SK-N-SH (cell line): ENCODE measurements at regions not wholly inside any gene's neighbourhood (a gene's known extent, or its start where the extent isn't known, plus 50 kb on each side); places are given as distances from the start of the nearest gene placed in this dataset.

ENCODE experiments used
- CTCF ChIA-PET: fragments of 300-600, 350-600 bp; formaldehyde crosslinking; extraction: SDS; loops from one replicate; lab custom pipeline; 2021; lab: Yijun Ruan, JAX
- POLR2A ChIA-PET: fragments of 350-600 bp; sonication (Branson Sonifier 250); formaldehyde crosslinking; extraction: SDS; loops from one replicate; lab custom pipeline; 2020; ENCODE audit warnings: antibody characterized with exemption, inconsistent platforms; lab: Yijun Ruan, JAX
- DNase-seq: peaks from one replicate; pipeline ENCODE4 v3.0.0; 2012
- H2AFZ ChIP-seq: fragments of 200-600 bp; sonication (generic); 2 replicates; pipeline ENCODE4 v1.8.1; 2016; ENCODE audit warnings: antibody characterized with exemption, mild to moderate bottlenecking, low read depth
- H3F3A ChIP-seq: fragments of 200-600 bp; sonication (generic); replicated peaks from 2 replicates; pipeline ENCODE3; 2016; ENCODE audit warnings: antibody characterized with exemption, mild to moderate bottlenecking; ENCODE audit not compliant: insufficient read depth
- H3K27ac ChIP-seq, 2 experiments: fragments of 200-500 bp in 1 of 2; fragments of 200-600 bp in 1 of 2; sonication (Bioruptor generic) in 1 of 2; sonication (generic), shearing (Covaris generic) in 1 of 2; 2 replicates each; pipeline versions ENCODE4 v1.5.1 to v1.6.1; 2014 to 2016; ENCODE audit warnings: low read depth in 2 of 2, inconsistent platforms in 1 of 2, low read length in 1 of 2, mild to moderate bottlenecking in 1 of 2, mixed read lengths in 1 of 2
- H3K27me3 ChIP-seq: fragments of 200-600 bp; sonication (generic), shearing (Covaris generic); 2 replicates; pipeline ENCODE4 v1.6.1; 2016; ENCODE audit warnings: mixed run types; ENCODE audit not compliant: insufficient read depth
- H3K36me3 ChIP-seq, 2 experiments: fragments of 200-500 bp in 1 of 2; fragments of 200-600 bp in 1 of 2; sonication (Bioruptor generic) in 1 of 2; sonication (generic) in 1 of 2; replicated peaks in 1 of 2; 2 replicates each; pipeline versions ENCODE3 to v1.5.1; 2014 to 2016; ENCODE audit warnings: low read length in 1 of 2, mild to moderate bottlenecking in 1 of 2; ENCODE audit not compliant: insufficient read depth in 2 of 2, control insufficient read depth in 1 of 2
- H3K4me1 ChIP-seq, 2 experiments: fragments of 200-500 bp in 1 of 2; fragments of 200-600 bp in 1 of 2; sonication (Bioruptor generic) in 1 of 2; sonication (generic), shearing (Covaris generic) in 1 of 2; 2 replicates each; pipeline versions ENCODE4 v1.5.1 to v1.6.1; 2014 to 2016; ENCODE audit warnings: low read depth in 1 of 2, low read length in 1 of 2, mixed run types in 1 of 2; ENCODE audit not compliant: insufficient read depth in 2 of 2, control insufficient read depth in 1 of 2
- H3K4me2 ChIP-seq: fragments of 200-600 bp; sonication (generic), shearing (Covaris generic); 2 replicates; pipeline ENCODE4 v1.6.1; 2017; ENCODE audit warnings: mixed run types
- H3K4me3 ChIP-seq, 2 experiments: fragments of 200-500 bp in 1 of 2; fragments of 200-600 bp in 1 of 2; sonication (Bioruptor generic) in 1 of 2; sonication (generic), shearing (Covaris generic) in 1 of 2; 2 replicates each; pipeline versions ENCODE4 v1.5.1 to v1.8.1; 2014 to 2016; ENCODE audit warnings: low read depth in 2 of 2, inconsistent platforms in 1 of 2, low read length in 1 of 2, mild to moderate bottlenecking in 1 of 2, mixed read lengths in 1 of 2, moderate library complexity in 1 of 2
- H3K79me2 ChIP-seq: fragments of 200-600 bp; sonication (generic); 2 replicates; pipeline ENCODE4 v1.8.1; 2017; ENCODE audit warnings: mild to moderate bottlenecking; ENCODE audit not compliant: insufficient read depth
- H3K9ac ChIP-seq: fragments of 200-600 bp; sonication (generic); 2 replicates; pipeline ENCODE4 v1.6.1; 2017; ENCODE audit warnings: mixed run types
- H3K9me2 ChIP-seq: fragments of 200-600 bp; sonication (generic); 2 replicates; pipeline ENCODE4 v1.6.1; 2017; ENCODE audit warnings: mixed run types
- H3K9me3 ChIP-seq: fragments of 200-600 bp; sonication (generic); 2 replicates; pipeline ENCODE4 v1.6.1; 2017; ENCODE audit warnings: mixed run types, mild to moderate bottlenecking, moderate library complexity
- H4K20me1 ChIP-seq: fragments of 200-600 bp; sonication (generic); 2 replicates; pipeline ENCODE4 v1.6.1; 2017; ENCODE audit warnings: mild to moderate bottlenecking, mixed run types; ENCODE audit not compliant: insufficient read depth
- CHD2 ChIP-seq: fragments of 150-350 bp; IDR thresholded peaks from 2 replicates; pipeline ENCODE4 v1.6.1; 2018; ENCODE audit warnings: low read length; ENCODE audit not compliant: partially characterized antibody
- CTCF ChIP-seq: fragments of 200-600 bp; sonication (generic); IDR thresholded peaks from 2 replicates; pipeline ENCODE4 v1.6.1; 2017; ENCODE audit warnings: antibody characterized with exemption, mild to moderate bottlenecking, moderate library complexity
- EZH2phosphoT487 ChIP-seq: fragments of 200-600 bp; sonication (generic); IDR thresholded peaks from 2 replicates; pipeline ENCODE4 v1.6.1; 2017; ENCODE audit warnings: low read depth, mixed run types, mild to moderate bottlenecking, antibody characterized with exemption, moderate library complexity, borderline replicate concordance
- FOSL2 ChIP-seq: IDR thresholded peaks from 2 replicates; pipeline ENCODE4 v1.4.0; 2012; ENCODE audit warnings: low read depth, mild to moderate bottlenecking, moderate library complexity, borderline replicate concordance
- FOXJ3 ChIP-seq: sonication (generic); formaldehyde crosslinking; IDR thresholded peaks from 2 replicates; pipeline ENCODE4 v1.5.1; 2020; ENCODE audit warnings: mild to moderate bottlenecking, missing genetic modification reagents
- FOXM1 ChIP-seq: IDR thresholded peaks from 2 replicates; pipeline ENCODE4 v1.4.0; 2012; ENCODE audit warnings: low read depth, mild to moderate bottlenecking
- JUND ChIP-seq: IDR thresholded peaks from 2 replicates; pipeline ENCODE4 v1.4.0; 2012
- MAX ChIP-seq: IDR thresholded peaks from 2 replicates; pipeline ENCODE4 v1.4.0; 2012; ENCODE audit warnings: low read depth
- NRF1 ChIP-seq: IDR thresholded peaks from 2 replicates; pipeline ENCODE4 v1.6.1; 2012; ENCODE audit warnings: low read depth, mild to moderate bottlenecking, low read length
- PBX3 ChIP-seq: IDR thresholded peaks from 2 replicates; pipeline ENCODE4; 2012
- POLR2AphosphoS5 ChIP-seq: IDR thresholded peaks from 2 replicates; pipeline ENCODE4 v1.6.1; 2012; ENCODE audit warnings: low read depth, low read length
- RCOR1 ChIP-seq: fragments of 150-350 bp; IDR thresholded peaks from 2 replicates; pipeline ENCODE4 v1.6.1; 2017; ENCODE audit warnings: antibody characterized with exemption, low read length
- REST ChIP-seq: IDR thresholded peaks from 2 replicates; pipeline ENCODE4 v1.6.1; 2012; ENCODE audit warnings: mild to moderate bottlenecking, low read depth, low read length, moderate library complexity
- RXRA ChIP-seq: IDR thresholded peaks from 2 replicates; pipeline ENCODE4 v1.4.0; 2012; ENCODE audit warnings: low read depth, mild to moderate bottlenecking, borderline replicate concordance
- SMC3 ChIP-seq: IDR thresholded peaks from 2 replicates; pipeline ENCODE4 v1.6.1; 2012; ENCODE audit warnings: low read depth, low read length, improper control_type of control experiment
- TAF1 ChIP-seq: IDR thresholded peaks from 2 replicates; pipeline ENCODE4 v1.6.1; 2012; ENCODE audit warnings: low read depth, mild to moderate bottlenecking, low read length, moderate library complexity, borderline replicate concordance
- TCF12 ChIP-seq: IDR thresholded peaks from 2 replicates; pipeline ENCODE4 v1.4.0; 2012
- TEAD4 ChIP-seq: IDR thresholded peaks from 2 replicates; pipeline ENCODE4 v1.4.0; 2012; ENCODE audit warnings: mild to moderate bottlenecking, borderline replicate concordance; ENCODE audit not compliant: insufficient read depth
- USF2 ChIP-seq: fragments of 150-350 bp; IDR thresholded peaks from 2 replicates; pipeline ENCODE4 v1.6.1; 2017; ENCODE audit warnings: antibody characterized with exemption, low read length, low read depth, borderline replicate concordance
- ZBTB33 ChIP-seq: IDR thresholded peaks from 2 replicates; pipeline ENCODE4 v1.4.0; 2012; ENCODE audit warnings: low read depth, borderline replicate concordance
- WGBS: methylation state at CpG from one replicate; pipeline ENCODE4 v1.1.6; 2017; ENCODE audit warnings: low lambda C conversion rate; 5-methylcytosine and 5-hydroxymethylcytosine counted together

- peaks cover 4 to 5% of the 10 kb centered on the region in 2 experiments for H3K4me1 ChIP-seq
- H3K9me2 ChIP-seq, result no peaks in the 10 kb centered on the region
- H4K20me1 ChIP-seq, result no peaks in the 10 kb centered on the region
- no peaks in the 10 kb centered on the region for H3K27me3 ChIP-seq
- no peak for DNase-seq
- peaks cover 3% of the 10 kb centered on the region; the same call in 1 of the 2 replicates for H3K9me3 ChIP-seq
- peaks cover 3% of the 10 kb centered on the region for H3F3A ChIP-seq
- H3K36me3 ChIP-seq, result peaks cover 0 to 8% of the 10 kb centered on the region in 2 experiments
- ChIA-PET CTCF (no interaction called here), POLR2A (no interaction called here)
- no peak for TF ChIP-seq CTCF
- TF ChIP-seq MAX, result no peak
- TF ChIP-seq JUND, result no peak
- TF ChIP-seq USF2, result no peak
- no peak for TF ChIP-seq REST
- no peak for TF ChIP-seq FOSL2
- TF ChIP-seq RXRA, result no peak
- TF ChIP-seq FOXM1, result no peak
- TF ChIP-seq CHD2, result no peak
- no peak for TF ChIP-seq TAF1
- TF ChIP-seq ZBTB33, result no peak
- no peak for TF ChIP-seq POLR2AphosphoS5
- TF ChIP-seq TCF12, result no peak
- no peak for TF ChIP-seq EZH2phosphoT487
- no peak for TF ChIP-seq PBX3
- TF ChIP-seq SMC3, result no peak
- TF ChIP-seq FOXJ3 (CRISPR knock-in tag), result no peak
- TF ChIP-seq RCOR1, result no peak
- TF ChIP-seq NRF1, result no peak
- no peak for TF ChIP-seq TEAD4
- no peaks in the 10 kb centered on the region for H3K79me2 ChIP-seq
- WGBS, result 100% methylated on average over 1 of the region's 1 CpG
- H3K9ac ChIP-seq, result no peak overlapping the region
- no peak overlapping the region for H3K27ac ChIP-seq
- H3K4me3 ChIP-seq, result no peak overlapping the region
- H3K4me2 ChIP-seq, result no peak overlapping the region
- H2AFZ ChIP-seq, result no peak overlapping the region
These were observed 307.2 kb downstream of the PTEN start for GRCh38 chr10:88170628-88171027.
